ENCODE measurements at regions not wholly inside any gene's neighbourhood (a gene's known extent, or its start where the extent isn't known, plus 50 kb on each side); places are given as distances from the start of the nearest gene placed in this dataset.

DNA sequence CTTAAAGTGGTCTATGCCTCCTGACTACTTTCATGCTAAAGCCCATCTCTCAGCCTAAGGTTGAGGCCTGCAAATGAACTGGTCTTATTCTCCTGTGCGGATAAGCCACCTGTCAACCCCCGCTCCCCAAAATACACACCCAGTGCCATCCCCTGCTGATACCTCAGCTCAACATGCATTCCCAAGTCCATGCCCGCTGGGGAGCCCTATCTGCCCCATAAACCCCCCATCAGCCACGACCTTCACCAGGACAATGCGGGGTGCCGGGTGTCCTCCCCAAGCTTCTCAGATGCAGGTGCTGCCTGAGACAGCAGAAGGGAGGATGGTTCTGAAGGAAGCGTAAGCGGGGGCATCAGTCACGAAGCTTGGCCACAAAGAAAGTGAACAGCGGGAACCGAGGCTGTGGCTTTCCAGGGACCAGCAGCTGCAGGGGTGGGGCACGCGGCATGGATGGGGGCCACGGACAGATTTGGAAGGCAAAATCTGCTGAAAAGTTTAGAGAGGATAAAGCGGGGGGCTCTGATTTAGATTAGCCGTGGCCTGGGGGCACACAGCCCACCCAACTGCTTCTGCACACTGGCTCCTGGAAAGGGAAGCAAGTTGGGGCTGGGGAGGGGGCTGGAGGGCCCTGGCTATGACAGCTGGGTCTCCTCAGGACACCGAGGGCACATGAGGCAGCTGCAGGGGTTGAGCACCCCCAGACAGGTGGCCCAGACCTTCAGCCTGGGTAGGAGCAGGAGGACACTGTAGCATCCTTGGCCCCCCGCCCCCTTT, 1391.9 kb downstream of the TBC1D22A start:
- ATAC-seq (no peak), DNase-seq (ENCODE audit: low spot score) (no peak)
- Mint-ChIP-seq H3K27ac (no peak overlapping the region), H3K4me1 (peaks cover 8% of the 10 kb centered on the region; the same call in 2 of the 3 replicates), H3K4me3 (no peak overlapping the region), H3K27me3 (ENCODE audit: insufficient read depth, low read depth, poor library complexity) (peaks cover 15% of the 10 kb centered on the region), H3K9me3 (no peaks in the 10 kb centered on the region; the same call in 2 of the 3 replicates), H3K36me3 (ENCODE audit: low read depth) (no peaks in the 10 kb centered on the region)
- H3K4me2 ChIP-seq: no peak overlapping the region
- H3K36me3 ChIP-seq (ENCODE audit: insufficient read depth): no peaks in the 10 kb centered on the region
- no peaks in the 10 kb centered on the region for H3K27me3 ChIP-seq (ENCODE audit: insufficient read depth)
- no peaks in the 10 kb centered on the region for H3F3A ChIP-seq (replicated peaks; ENCODE audit: low read depth)
- no peaks in the 10 kb centered on the region for H3K9me2 ChIP-seq (ENCODE audit: insufficient read depth)
- H3K79me2 ChIP-seq (replicated peaks; ENCODE audit: insufficient read depth): no peaks in the 10 kb centered on the region
- TF ChIP-seq EZH2phosphoT487 (IDR thresholded peaks at IDR 0.05; ENCODE audit: unreplicated experiment): no peak
- TF ChIP-seq CREB1 (CRISPR knock-in tag; IDR thresholded peaks at IDR 0.05; ENCODE audit: low read depth): no peak
- TF ChIP-seq, protein P1, sequence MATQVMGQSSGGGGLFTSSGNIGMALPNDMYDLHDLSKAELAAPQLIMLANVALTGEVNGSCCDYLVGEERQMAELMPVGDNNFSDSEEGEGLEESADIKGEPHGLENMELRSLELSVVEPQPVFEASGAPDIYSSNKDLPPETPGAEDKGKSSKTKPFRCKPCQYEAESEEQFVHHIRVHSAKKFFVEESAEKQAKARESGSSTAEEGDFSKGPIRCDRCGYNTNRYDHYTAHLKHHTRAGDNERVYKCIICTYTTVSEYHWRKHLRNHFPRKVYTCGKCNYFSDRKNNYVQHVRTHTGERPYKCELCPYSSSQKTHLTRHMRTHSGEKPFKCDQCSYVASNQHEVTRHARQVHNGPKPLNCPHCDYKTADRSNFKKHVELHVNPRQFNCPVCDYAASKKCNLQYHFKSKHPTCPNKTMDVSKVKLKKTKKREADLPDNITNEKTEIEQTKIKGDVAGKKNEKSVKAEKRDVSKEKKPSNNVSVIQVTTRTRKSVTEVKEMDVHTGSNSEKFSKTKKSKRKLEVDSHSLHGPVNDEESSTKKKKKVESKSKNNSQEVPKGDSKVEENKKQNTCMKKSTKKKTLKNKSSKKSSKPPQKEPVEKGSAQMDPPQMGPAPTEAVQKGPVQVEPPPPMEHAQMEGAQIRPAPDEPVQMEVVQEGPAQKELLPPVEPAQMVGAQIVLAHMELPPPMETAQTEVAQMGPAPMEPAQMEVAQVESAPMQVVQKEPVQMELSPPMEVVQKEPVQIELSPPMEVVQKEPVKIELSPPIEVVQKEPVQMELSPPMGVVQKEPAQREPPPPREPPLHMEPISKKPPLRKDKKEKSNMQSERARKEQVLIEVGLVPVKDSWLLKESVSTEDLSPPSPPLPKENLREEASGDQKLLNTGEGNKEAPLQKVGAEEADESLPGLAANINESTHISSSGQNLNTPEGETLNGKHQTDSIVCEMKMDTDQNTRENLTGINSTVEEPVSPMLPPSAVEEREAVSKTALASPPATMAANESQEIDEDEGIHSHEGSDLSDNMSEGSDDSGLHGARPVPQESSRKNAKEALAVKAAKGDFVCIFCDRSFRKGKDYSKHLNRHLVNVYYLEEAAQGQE (IDR thresholded peaks at IDR 0.05; ENCODE audit: unreplicated experiment): no peak
- TF ChIP-seq, protein P2, sequence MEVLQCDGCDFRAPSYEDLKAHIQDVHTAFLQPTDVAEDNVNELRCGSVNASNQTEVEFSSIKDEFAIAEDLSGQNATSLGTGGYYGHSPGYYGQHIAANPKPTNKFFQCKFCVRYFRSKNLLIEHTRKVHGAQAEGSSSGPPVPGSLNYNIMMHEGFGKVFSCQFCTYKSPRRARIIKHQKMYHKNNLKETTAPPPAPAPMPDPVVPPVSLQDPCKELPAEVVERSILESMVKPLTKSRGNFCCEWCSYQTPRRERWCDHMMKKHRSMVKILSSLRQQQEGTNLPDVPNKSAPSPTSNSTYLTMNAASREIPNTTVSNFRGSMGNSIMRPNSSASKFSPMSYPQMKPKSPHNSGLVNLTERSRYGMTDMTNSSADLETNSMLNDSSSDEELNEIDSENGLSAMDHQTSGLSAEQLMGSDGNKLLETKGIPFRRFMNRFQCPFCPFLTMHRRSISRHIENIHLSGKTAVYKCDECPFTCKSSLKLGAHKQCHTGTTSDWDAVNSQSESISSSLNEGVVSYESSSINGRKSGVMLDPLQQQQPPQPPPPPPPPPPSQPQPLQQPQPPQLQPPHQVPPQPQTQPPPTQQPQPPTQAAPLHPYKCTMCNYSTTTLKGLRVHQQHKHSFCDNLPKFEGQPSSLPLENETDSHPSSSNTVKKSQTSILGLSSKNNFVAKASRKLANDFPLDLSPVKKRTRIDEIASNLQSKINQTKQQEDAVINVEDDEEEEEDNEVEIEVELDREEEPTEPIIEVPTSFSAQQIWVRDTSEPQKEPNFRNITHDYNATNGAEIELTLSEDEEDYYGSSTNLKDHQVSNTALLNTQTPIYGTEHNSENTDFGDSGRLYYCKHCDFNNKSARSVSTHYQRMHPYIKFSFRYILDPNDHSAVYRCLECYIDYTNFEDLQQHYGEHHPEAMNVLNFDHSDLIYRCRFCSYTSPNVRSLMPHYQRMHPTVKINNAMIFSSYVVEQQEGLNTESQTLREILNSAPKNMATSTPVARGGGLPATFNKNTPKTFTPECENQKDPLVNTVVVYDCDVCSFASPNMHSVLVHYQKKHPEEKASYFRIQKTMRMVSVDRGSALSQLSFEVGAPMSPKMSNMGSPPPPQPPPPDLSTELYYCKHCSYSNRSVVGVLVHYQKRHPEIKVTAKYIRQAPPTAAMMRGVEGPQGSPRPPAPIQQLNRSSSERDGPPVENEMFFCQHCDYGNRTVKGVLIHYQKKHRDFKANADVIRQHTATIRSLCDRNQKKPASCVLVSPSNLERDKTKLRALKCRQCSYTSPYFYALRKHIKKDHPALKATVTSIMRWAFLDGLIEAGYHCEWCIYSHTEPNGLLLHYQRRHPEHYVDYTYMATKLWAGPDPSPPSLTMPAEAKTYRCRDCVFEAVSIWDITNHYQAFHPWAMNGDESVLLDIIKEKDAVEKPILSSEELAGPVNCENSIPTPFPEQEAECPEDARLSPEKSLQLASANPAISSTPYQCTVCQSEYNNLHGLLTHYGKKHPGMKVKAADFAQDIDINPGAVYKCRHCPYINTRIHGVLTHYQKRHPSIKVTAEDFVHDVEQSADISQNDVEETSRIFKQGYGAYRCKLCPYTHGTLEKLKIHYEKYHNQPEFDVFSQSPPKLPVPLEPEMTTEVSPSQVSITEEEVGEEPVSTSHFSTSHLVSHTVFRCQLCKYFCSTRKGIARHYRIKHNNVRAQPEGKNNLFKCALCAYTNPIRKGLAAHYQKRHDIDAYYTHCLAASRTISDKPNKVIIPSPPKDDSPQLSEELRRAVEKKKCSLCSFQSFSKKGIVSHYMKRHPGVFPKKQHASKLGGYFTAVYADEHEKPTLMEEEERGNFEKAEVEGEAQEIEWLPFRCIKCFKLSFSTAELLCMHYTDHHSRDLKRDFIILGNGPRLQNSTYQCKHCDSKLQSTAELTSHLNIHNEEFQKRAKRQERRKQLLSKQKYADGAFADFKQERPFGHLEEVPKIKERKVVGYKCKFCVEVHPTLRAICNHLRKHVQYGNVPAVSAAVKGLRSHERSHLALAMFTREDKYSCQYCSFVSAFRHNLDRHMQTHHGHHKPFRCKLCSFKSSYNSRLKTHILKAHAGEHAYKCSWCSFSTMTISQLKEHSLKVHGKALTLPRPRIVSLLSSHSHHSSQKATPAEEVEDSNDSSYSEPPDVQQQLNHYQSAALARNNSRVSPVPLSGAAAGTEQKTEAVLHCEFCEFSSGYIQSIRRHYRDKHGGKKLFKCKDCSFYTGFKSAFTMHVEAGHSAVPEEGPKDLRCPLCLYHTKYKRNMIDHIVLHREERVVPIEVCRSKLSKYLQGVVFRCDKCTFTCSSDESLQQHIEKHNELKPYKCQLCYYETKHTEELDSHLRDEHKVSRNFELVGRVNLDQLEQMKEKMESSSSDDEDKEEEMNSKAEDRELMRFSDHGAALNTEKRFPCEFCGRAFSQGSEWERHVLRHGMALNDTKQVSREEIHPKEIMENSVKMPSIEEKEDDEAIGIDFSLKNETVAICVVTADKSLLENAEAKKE (CRISPR knock-in tag; IDR thresholded peaks at IDR 0.05): no peak
- TF ChIP-seq, protein P3, sequence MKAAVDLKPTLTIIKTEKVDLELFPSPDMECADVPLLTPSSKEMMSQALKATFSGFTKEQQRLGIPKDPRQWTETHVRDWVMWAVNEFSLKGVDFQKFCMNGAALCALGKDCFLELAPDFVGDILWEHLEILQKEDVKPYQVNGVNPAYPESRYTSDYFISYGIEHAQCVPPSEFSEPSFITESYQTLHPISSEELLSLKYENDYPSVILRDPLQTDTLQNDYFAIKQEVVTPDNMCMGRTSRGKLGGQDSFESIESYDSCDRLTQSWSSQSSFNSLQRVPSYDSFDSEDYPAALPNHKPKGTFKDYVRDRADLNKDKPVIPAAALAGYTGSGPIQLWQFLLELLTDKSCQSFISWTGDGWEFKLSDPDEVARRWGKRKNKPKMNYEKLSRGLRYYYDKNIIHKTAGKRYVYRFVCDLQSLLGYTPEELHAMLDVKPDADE (IDR thresholded peaks at IDR 0.05): no peak
- TF ChIP-seq JUNB (IDR thresholded peaks at IDR 0.05; ENCODE audit: unreplicated experiment): no peak
- TF ChIP-seq NANOG (IDR thresholded peaks at IDR 0.05; ENCODE audit: borderline replicate concordance): no peak
- no peak for TF ChIP-seq EZH2 (IDR thresholded peaks at IDR 0.05; ENCODE audit: low read depth, unreplicated experiment)
- TF ChIP-seq ZNF114 (CRISPR knock-in tag; IDR thresholded peaks at IDR 0.05): no peak
- H2AFZ ChIP-seq: no peak overlapping the region
- no peak overlapping the region for H3K27ac ChIP-seq (ENCODE audit: low read depth)
- H4K20me1 ChIP-seq (replicated peaks; ENCODE audit: insufficient read depth): no peaks in the 10 kb centered on the region
- no peak overlapping the region for H3K4me3 ChIP-seq
- H3K4me1 ChIP-seq (ENCODE audit: insufficient read depth): no peaks in the 10 kb centered on the region

All from GM23338 (cell line).